ENCODE measurements at regions not wholly inside any gene's neighbourhood (a gene's known extent, or its start where the extent isn't known, plus 50 kb on each side); places are given as distances from the start of the nearest gene placed in this dataset.

DNA sequence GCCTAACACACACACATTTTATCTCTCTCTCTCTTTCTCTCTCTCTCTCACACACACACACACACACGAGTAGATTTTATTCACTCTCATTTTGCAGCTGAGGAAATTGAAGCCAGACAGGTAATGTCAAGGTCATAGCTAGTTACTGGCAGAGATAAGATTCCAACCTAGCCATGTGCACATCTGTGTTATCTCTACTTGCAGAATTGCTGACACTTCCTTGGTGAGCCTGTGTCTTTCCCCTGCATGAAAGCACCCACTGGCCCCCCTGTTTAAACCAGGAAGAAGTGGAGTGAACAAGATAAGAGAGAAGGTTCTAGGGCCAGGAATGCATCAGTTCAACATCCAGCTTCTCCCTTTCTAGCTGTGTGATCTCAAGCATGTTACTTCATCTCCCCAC is 423.7 kb downstream of the TXNL1 start:
- TF ChIP-seq, protein P1, sequence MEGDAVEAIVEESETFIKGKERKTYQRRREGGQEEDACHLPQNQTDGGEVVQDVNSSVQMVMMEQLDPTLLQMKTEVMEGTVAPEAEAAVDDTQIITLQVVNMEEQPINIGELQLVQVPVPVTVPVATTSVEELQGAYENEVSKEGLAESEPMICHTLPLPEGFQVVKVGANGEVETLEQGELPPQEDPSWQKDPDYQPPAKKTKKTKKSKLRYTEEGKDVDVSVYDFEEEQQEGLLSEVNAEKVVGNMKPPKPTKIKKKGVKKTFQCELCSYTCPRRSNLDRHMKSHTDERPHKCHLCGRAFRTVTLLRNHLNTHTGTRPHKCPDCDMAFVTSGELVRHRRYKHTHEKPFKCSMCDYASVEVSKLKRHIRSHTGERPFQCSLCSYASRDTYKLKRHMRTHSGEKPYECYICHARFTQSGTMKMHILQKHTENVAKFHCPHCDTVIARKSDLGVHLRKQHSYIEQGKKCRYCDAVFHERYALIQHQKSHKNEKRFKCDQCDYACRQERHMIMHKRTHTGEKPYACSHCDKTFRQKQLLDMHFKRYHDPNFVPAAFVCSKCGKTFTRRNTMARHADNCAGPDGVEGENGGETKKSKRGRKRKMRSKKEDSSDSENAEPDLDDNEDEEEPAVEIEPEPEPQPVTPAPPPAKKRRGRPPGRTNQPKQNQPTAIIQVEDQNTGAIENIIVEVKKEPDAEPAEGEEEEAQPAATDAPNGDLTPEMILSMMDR (IDR thresholded peaks at IDR 0.05), result no peak
- no peak for TF ChIP-seq POLR2A (IDR thresholded peaks at IDR 0.05)
